Liver (tissue), 8 donors: ENCODE measurements at regions not wholly inside any gene's neighbourhood (a gene's known extent, or its start where the extent isn't known, plus 50 kb on each side); places are given as distances from the start of the nearest gene placed in this dataset.

ENCODE experiments used
- DNase-seq: peaks from one replicate; pipeline ENCODE4 v3.0.0-alpha.2; 2017; ENCODE audit warnings: low spot score
- H3K27ac ChIP-seq, 2 donors: one replicate each; pipeline ENCODE4 v1.7.0; 2013; ENCODE audit warnings: inconsistent platforms in 2 of 2, low read length in 2 of 2, control low read depth in 1 of 2, low read depth in 1 of 2, mild to moderate bottlenecking in 1 of 2
- H3K27me3 ChIP-seq, 4 donors: one replicate each; pipeline versions ENCODE4 v1.6.1 to v1.7.0; 2013; ENCODE audit warnings: low read length in 3 of 4, inconsistent platforms in 1 of 4, mild to moderate bottlenecking in 1 of 4, moderate library complexity in 1 of 4; ENCODE audit not compliant: control insufficient read depth in 4 of 4, insufficient read depth in 4 of 4
- H3K36me3 ChIP-seq, 4 donors: one replicate each; pipeline versions ENCODE4 v1.6.1 to v1.7.0; 2013; ENCODE audit warnings: low read length in 3 of 4, mild to moderate bottlenecking in 3 of 4, low read depth in 1 of 4, moderate library complexity in 1 of 4; ENCODE audit not compliant: control insufficient read depth in 4 of 4, insufficient read depth in 3 of 4
- H3K4me1 ChIP-seq, 4 donors: one replicate each; pipeline versions ENCODE4 v1.6.1 to v1.7.0; 2013; ENCODE audit warnings: low read length in 3 of 4, mild to moderate bottlenecking in 3 of 4, moderate library complexity in 1 of 4; ENCODE audit not compliant: control insufficient read depth in 4 of 4, insufficient read depth in 4 of 4
- H3K4me3 ChIP-seq, 3 donors: one replicate each; pipeline versions ENCODE4 v1.6.1 to v1.7.0; 2013; ENCODE audit warnings: low read length in 3 of 3, control low read depth in 1 of 3, low read depth in 1 of 3, mild to moderate bottlenecking in 1 of 3
- H3K9ac ChIP-seq, 2 donors: one replicate each; pipeline ENCODE4 v1.7.0; 2013; ENCODE audit warnings: low read length in 2 of 2, mild to moderate bottlenecking in 2 of 2, moderate library complexity in 2 of 2, control low read depth in 1 of 2, low read depth in 1 of 2
- H3K9me3 ChIP-seq, 4 donors: one replicate each; pipeline versions ENCODE4 v1.6.1 to v1.7.0; 2013; ENCODE audit warnings: low read length in 3 of 4; ENCODE audit not compliant: control insufficient read depth in 4 of 4
- EGR1 ChIP-seq, 2 donors: IDR thresholded peaks; 2 replicates each; pipeline ENCODE4 v1.6.1; 2016 to 2018; ENCODE audit warnings: antibody characterized with exemption in 2 of 2, low read depth in 2 of 2
- FOXA2 ChIP-seq: IDR thresholded peaks from 2 replicates; pipeline ENCODE4 v1.6.1; 2016; ENCODE audit warnings: antibody characterized with exemption
- GABPA ChIP-seq, 2 donors: IDR thresholded peaks in 1 of 2; conservative IDR thresholded peaks in 1 of 2; 2 replicates each; pipeline ENCODE4 v1.6.1; 2016; ENCODE audit warnings: antibody characterized with exemption in 2 of 2, mild to moderate bottlenecking in 1 of 2, moderate library complexity in 1 of 2
- HNF4A ChIP-seq, 2 donors: conservative IDR thresholded peaks; 2 replicates each; pipeline ENCODE4 v1.6.1; 2016; ENCODE audit warnings: antibody characterized with exemption in 2 of 2, mild to moderate bottlenecking in 2 of 2
- HNF4G ChIP-seq: IDR thresholded peaks from 2 replicates; pipeline ENCODE4 v1.6.1; 2016; ENCODE audit warnings: antibody characterized with exemption
- JUND ChIP-seq, 2 donors: IDR thresholded peaks; 2 replicates each; pipeline ENCODE4 v1.6.1; 2016; ENCODE audit warnings: antibody characterized with exemption in 2 of 2
- NR2F2 ChIP-seq: IDR thresholded peaks from 2 replicates; pipeline ENCODE4 v1.6.1; 2016; ENCODE audit warnings: antibody characterized with exemption
- RAD21 ChIP-seq, 2 donors: IDR thresholded peaks; 2 replicates each; pipeline ENCODE4 v1.6.1; 2016; ENCODE audit warnings: antibody characterized with exemption in 2 of 2, mild to moderate bottlenecking in 2 of 2
- RXRA ChIP-seq, 2 donors: IDR thresholded peaks; 2 replicates each; pipeline ENCODE4 v1.6.1; 2017 to 2018; ENCODE audit warnings: antibody characterized with exemption in 2 of 2, mild to moderate bottlenecking in 1 of 2
- SP1 ChIP-seq: IDR thresholded peaks from 2 replicates; pipeline ENCODE4 v1.6.1; 2018; ENCODE audit warnings: antibody characterized with exemption, mild to moderate bottlenecking
- TAF1 ChIP-seq: conservative IDR thresholded peaks from 2 replicates; pipeline ENCODE4 v1.6.1; 2016; ENCODE audit warnings: antibody characterized with exemption, mild to moderate bottlenecking
- WGBS: extraction: QIAGEN DNeasy Blood & Tissue Kit; methylation state at CpG from one replicate; pipeline ENCODE4 v1.1.7; 2013; 5-methylcytosine and 5-hydroxymethylcytosine counted together
- TF ChIP-seq, protein P1 (sequence below): IDR thresholded peaks from 2 replicates; pipeline ENCODE4 v1.6.1; 2016; ENCODE audit warnings: antibody characterized with exemption
- TF ChIP-seq, protein P2 (sequence below): IDR thresholded peaks from 2 replicates; pipeline ENCODE4 v1.6.1; 2016; ENCODE audit warnings: antibody characterized with exemption
- TF ChIP-seq, protein P3 (sequence below): IDR thresholded peaks from 2 replicates; pipeline ENCODE4 v1.6.1; 2016; ENCODE audit warnings: antibody characterized with exemption
- TF ChIP-seq, protein P4 (sequence below): IDR thresholded peaks from 2 replicates; pipeline ENCODE4 v1.6.1; 2016; ENCODE audit warnings: antibody characterized with exemption, mild to moderate bottlenecking
- TF ChIP-seq, protein P5 (sequence below): fragments of 150-350 bp; IDR thresholded peaks from 2 replicates; pipeline ENCODE4 v1.5.1; 2017; ENCODE audit warnings: improper control_type of control experiment, low read depth, low read length; ENCODE audit not compliant: missing input control
- donor health status: healthy.
- donor health status: healthy.
- donor health status: healthy.
- donor health status: healthy.
- donor health status: healthy.

DNA sequence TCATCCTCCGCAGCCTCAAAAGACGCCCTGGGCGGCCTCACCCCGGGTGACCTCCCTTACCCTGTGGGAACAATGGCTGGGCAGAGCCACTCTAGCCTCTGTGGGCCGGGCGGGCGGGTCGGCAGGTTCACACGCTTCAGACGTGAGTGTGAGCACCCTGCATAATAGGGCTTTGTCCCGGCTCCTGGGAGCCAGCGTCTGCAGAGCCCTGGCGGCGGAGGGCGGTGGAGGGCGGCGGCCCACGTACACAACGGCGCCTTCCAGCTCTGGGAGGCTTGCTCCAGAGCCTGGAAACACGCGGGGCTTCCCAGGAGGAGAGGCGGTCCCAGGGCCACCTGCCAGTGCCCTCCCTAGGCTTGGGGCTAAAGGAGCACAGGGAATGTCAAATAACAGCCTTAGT lies 205.6 kb downstream of the BCL11B start (continued):
- TF ChIP-seq, protein P1, sequence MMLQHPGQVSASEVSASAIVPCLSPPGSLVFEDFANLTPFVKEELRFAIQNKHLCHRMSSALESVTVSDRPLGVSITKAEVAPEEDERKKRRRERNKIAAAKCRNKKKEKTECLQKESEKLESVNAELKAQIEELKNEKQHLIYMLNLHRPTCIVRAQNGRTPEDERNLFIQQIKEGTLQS, result no peak
- TF ChIP-seq EGR1 (IDR thresholded peaks at IDR 0.05; ENCODE audit: low read depth in 2 of 2) (no peak), NR2F2 (no peak)

DNA sequence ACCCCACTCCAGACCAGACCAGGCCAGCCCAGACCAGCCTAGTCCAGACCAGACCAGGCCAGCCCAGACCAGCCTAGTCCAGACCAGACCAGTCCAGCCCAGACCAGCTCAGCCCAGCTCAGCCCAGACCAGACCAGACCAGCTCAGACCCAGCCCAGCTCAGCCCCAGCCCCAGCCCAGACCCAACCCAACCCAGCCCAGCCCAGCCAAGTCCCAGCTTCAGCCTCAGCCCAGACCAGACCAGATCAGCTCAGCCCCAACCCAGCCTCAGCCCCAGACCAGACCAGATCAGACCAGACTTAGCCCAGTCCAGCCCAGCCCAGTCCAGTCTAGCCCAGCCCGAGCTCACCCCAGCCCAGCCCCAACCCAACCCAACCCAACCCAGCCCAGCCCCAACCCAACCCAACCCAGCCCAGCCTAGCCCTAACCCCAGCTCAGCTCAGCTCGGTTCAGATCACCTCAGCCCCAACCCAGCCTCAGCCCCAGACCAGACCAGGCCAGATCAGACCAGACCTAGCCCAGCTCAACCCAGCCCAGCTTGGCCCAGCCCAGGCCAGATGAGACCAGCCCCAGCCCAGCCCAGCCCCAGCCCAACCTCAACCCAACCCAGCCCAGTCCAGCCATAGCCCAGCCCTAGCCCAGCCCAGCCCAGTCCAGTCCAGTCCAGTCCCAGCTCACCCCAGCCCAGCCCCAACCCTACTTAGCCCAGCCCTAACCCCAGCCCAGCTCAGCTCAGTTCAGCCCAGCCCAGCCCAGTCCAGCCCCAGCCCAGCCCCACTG lies 204.7 kb downstream of the BCL11B start:
- WGBS, result 86% methylated on average over 2 of the region's 2 CpGs
- H3K9me3 ChIP-seq, result peaks cover 0 to 6% (median 4%) of the 10 kb centered on the region in 4 donors
- no peak for TF ChIP-seq RAD21 (IDR thresholded peaks at IDR 0.05)
- TF ChIP-seq GABPA (IDR thresholded peaks at IDR 0.05 in 1 of 2, conservative IDR thresholded peaks at IDR 0.05 in 1 of 2), result no peak
- TF ChIP-seq JUND (IDR thresholded peaks at IDR 0.05), result no peak
- no peak for TF ChIP-seq HNF4A (conservative IDR thresholded peaks at IDR 0.05)
- TF ChIP-seq HNF4G, result no peak
- TF ChIP-seq, protein P2, sequence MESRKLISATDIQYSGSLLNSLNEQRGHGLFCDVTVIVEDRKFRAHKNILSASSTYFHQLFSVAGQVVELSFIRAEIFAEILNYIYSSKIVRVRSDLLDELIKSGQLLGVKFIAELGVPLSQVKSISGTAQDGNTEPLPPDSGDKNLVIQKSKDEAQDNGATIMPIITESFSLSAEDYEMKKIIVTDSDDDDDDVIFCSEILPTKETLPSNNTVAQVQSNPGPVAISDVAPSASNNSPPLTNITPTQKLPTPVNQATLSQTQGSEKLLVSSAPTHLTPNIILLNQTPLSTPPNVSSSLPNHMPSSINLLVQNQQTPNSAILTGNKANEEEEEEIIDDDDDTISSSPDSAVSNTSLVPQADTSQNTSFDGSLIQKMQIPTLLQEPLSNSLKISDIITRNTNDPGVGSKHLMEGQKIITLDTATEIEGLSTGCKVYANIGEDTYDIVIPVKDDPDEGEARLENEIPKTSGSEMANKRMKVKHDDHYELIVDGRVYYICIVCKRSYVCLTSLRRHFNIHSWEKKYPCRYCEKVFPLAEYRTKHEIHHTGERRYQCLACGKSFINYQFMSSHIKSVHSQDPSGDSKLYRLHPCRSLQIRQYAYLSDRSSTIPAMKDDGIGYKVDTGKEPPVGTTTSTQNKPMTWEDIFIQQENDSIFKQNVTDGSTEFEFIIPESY, result no peak
- peaks cover 0 to 1% (median 0%) of the 10 kb centered on the region in 4 donors for H3K27me3 ChIP-seq
- H3K9ac ChIP-seq, result no peak overlapping the region
- DNase-seq, result no peak
- no peaks in the 10 kb centered on the region for H3K36me3 ChIP-seq
- H3K4me3 ChIP-seq, result no peak overlapping the region
- no peaks in the 10 kb centered on the region for H3K4me1 ChIP-seq
- H3K27ac ChIP-seq, result no peak overlapping the region

DNA sequence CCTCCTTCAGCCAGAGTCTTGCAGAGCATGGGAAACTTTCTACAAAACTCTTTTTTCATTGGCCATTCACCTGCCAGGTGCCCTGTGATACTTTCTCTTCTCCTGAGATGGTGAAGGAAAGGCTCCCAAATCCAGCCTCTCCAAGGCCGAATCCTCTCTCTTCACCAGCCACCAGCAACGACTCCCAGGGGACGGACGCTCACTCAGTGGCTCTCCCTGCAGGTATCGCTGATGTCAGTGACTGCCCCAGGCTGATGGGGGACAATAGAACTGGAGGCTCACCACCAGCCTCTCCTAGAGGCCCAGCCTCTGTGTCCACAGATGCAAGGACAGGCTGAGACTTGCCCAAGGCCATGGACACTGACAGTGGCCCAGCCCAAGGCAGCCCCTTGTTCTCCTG lies 204.1 kb downstream of the BCL11B start:
- H3K27me3 ChIP-seq, result peaks cover 0 to 3% (median 0%) of the 10 kb centered on the region in 4 donors
- DNase-seq, result no peak
- no peaks in the 10 kb centered on the region for H3K36me3 ChIP-seq
- H3K27ac ChIP-seq, result no peak overlapping the region
- no peaks in the 10 kb centered on the region for H3K4me1 ChIP-seq
- no peak overlapping the region for H3K4me3 ChIP-seq
- TF ChIP-seq, protein P2, result no peak
- TF ChIP-seq GABPA (IDR thresholded peaks at IDR 0.05 in 1 of 2, conservative IDR thresholded peaks at IDR 0.05 in 1 of 2) (no peak), HNF4G (no peak), TAF1 (no peak), NR2F2 (no peak), EGR1 (IDR thresholded peaks at IDR 0.05; ENCODE audit: low read depth in 2 of 2) (no peak), RXRA (IDR thresholded peaks at IDR 0.05) (no peak), SP1 (no peak), RAD21 (IDR thresholded peaks at IDR 0.05) (no peak), HNF4A (conservative IDR thresholded peaks at IDR 0.05) (no peak), JUND (IDR thresholded peaks at IDR 0.05) (no peak), FOXA2 (no peak)
- TF ChIP-seq, protein P3, sequence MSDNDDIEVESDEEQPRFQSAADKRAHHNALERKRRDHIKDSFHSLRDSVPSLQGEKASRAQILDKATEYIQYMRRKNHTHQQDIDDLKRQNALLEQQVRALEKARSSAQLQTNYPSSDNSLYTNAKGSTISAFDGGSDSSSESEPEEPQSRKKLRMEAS, result no peak
- TF ChIP-seq, protein P4, sequence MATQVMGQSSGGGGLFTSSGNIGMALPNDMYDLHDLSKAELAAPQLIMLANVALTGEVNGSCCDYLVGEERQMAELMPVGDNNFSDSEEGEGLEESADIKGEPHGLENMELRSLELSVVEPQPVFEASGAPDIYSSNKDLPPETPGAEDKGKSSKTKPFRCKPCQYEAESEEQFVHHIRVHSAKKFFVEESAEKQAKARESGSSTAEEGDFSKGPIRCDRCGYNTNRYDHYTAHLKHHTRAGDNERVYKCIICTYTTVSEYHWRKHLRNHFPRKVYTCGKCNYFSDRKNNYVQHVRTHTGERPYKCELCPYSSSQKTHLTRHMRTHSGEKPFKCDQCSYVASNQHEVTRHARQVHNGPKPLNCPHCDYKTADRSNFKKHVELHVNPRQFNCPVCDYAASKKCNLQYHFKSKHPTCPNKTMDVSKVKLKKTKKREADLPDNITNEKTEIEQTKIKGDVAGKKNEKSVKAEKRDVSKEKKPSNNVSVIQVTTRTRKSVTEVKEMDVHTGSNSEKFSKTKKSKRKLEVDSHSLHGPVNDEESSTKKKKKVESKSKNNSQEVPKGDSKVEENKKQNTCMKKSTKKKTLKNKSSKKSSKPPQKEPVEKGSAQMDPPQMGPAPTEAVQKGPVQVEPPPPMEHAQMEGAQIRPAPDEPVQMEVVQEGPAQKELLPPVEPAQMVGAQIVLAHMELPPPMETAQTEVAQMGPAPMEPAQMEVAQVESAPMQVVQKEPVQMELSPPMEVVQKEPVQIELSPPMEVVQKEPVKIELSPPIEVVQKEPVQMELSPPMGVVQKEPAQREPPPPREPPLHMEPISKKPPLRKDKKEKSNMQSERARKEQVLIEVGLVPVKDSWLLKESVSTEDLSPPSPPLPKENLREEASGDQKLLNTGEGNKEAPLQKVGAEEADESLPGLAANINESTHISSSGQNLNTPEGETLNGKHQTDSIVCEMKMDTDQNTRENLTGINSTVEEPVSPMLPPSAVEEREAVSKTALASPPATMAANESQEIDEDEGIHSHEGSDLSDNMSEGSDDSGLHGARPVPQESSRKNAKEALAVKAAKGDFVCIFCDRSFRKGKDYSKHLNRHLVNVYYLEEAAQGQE, result no peak
- TF ChIP-seq, protein P5, sequence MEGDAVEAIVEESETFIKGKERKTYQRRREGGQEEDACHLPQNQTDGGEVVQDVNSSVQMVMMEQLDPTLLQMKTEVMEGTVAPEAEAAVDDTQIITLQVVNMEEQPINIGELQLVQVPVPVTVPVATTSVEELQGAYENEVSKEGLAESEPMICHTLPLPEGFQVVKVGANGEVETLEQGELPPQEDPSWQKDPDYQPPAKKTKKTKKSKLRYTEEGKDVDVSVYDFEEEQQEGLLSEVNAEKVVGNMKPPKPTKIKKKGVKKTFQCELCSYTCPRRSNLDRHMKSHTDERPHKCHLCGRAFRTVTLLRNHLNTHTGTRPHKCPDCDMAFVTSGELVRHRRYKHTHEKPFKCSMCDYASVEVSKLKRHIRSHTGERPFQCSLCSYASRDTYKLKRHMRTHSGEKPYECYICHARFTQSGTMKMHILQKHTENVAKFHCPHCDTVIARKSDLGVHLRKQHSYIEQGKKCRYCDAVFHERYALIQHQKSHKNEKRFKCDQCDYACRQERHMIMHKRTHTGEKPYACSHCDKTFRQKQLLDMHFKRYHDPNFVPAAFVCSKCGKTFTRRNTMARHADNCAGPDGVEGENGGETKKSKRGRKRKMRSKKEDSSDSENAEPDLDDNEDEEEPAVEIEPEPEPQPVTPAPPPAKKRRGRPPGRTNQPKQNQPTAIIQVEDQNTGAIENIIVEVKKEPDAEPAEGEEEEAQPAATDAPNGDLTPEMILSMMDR, result no peak
- WGBS, result 94% methylated on average over 5 of the region's 5 CpGs
- peaks cover 0 to 6% (median 4%) of the 10 kb centered on the region in 4 donors for H3K9me3 ChIP-seq
- no peak overlapping the region for H3K9ac ChIP-seq
